A673 (cell line): ENCODE measurements at regions not wholly inside any gene's neighbourhood (a gene's known extent, or its start where the extent isn't known, plus 50 kb on each side); places are given as distances from the start of the nearest gene placed in this dataset.

Experiments
- BruUV-seq: library from RNA; stranded (reverse); fragments of 400-500 nt; replicated peaks from 2 replicates; lab custom pipeline; 2021; lab: Mats Ljungman, UMichigan
- CTCF ChIA-PET: fragments of 300-600 bp; sonication (Branson Sonifier 250); formaldehyde crosslinking; loops from one replicate; lab custom pipeline; 2022; ENCODE audit warnings: antibody characterized with exemption; lab: Charles Lee
- POLR2A ChIA-PET: fragments of 300-600 bp; sonication (Branson Sonifier 250); formaldehyde crosslinking; loops from one replicate; lab custom pipeline; 2022; ENCODE audit warnings: antibody characterized with exemption; ENCODE audit not compliant: low non-redundant PET; lab: Charles Lee
- DNase-seq: peaks from one replicate; pipeline ENCODE4 v3.0.0-alpha.2; 2015; ENCODE audit warnings: low spot score
- H3K27ac ChIP-seq: fragments of 200-600 bp; sonication (generic); 2 replicates; pipeline ENCODE4 v1.5.1; 2016; ENCODE audit warnings: mixed run types, low read depth, mild to moderate bottlenecking, mixed read lengths, antibody characterized with exemption, low read length; ENCODE audit not compliant: poor library complexity, severe bottlenecking
- H3K27me3 ChIP-seq: fragments of 200-600 bp; sonication (generic); replicated peaks from 2 replicates; pipeline ENCODE4 v1.6.1; 2017; ENCODE audit warnings: mixed run types, low read depth, mild to moderate bottlenecking, mixed read lengths, antibody characterized with exemption, low read length; ENCODE audit not compliant: insufficient read depth, poor library complexity
- H3K36me3 ChIP-seq: fragments of 200-600 bp; sonication (generic); 2 replicates; pipeline ENCODE4 v1.6.1; 2016; ENCODE audit warnings: mixed run types, mild to moderate bottlenecking, mixed read lengths, antibody characterized with exemption, low read length; ENCODE audit not compliant: insufficient read depth, poor library complexity, severe bottlenecking
- H3K4me1 ChIP-seq: fragments of 200-600 bp; sonication (generic); 2 replicates; pipeline ENCODE4 v1.6.1; 2017; ENCODE audit warnings: mixed run types, mild to moderate bottlenecking, mixed read lengths, antibody characterized with exemption, low read length; ENCODE audit not compliant: insufficient read depth, poor library complexity, severe bottlenecking
- H3K4me3 ChIP-seq: fragments of 200-600 bp; sonication (generic); 2 replicates; pipeline ENCODE4 v1.5.1; 2016; ENCODE audit warnings: low read depth, mixed run types, mild to moderate bottlenecking, mixed read lengths, low read length; ENCODE audit not compliant: poor library complexity, severe bottlenecking
- H3K9me3 ChIP-seq: fragments of 200-600 bp; sonication (generic); 2 replicates; pipeline ENCODE4 v1.6.1; 2016; ENCODE audit warnings: mixed run types, low read depth, mild to moderate bottlenecking, mixed read lengths, antibody characterized with exemption, low read length; ENCODE audit not compliant: poor library complexity, severe bottlenecking
- EZH2 ChIP-seq: fragments of 200-600 bp; sonication (generic); IDR thresholded peaks from 2 replicates; pipeline ENCODE4 v1.6.1; 2017; ENCODE audit warnings: borderline replicate concordance, low read depth, mild to moderate bottlenecking, mixed read lengths, antibody characterized with exemption, low read length; ENCODE audit not compliant: poor library complexity, severe bottlenecking
- intact Hi-C: fragments of 100-400 bp; cut with micrococcal nuclease; formaldehyde crosslinking; loops from one replicate; pipeline ENCODE4 v1.10.0; 2022; ENCODE audit not compliant: unreplicated experiment
- TF ChIP-seq, protein P1 (sequence below): fragments of 300-800, 200-600 bp; sonication (generic); conservative IDR thresholded peaks from 2 replicates; pipeline ENCODE4 v1.5.1; 2017; ENCODE audit warnings: low read depth, mild to moderate bottlenecking, antibody characterized with exemption, low read length, moderate library complexity, mixed read lengths

DNA sequence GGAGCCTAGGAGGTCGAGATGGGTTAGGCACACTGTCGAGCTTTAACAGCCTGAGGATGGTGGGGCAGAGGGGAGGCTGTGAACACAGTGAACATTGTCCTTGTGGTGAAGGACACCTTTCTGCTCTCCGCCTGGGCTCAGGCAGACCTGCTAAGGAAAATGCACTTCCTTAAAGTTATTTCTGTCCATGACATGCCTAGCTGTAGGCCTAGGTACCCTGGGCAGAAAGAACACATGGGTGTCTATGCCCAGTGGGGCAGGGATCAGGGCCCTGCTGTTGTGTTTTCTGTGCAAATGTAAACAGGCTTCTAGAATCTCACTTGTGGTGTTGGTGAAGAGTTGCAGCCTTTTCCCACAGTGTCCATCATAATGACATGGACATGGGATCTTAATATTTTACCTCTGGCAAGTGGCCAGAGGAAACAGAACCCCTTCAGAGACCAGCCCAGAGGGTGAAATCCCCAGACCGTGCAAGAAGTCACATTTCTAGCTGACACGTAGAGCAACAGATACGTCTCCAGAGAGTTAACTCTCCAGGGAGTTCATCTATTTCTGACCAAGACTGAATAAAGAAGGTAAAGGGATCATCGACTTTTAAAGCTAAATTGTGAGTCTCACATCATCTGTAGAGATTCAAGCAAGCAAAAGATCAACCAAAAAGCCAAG, 79.2 kb downstream of the C9orf152 start:
- Histone ChIP-seq H3K4me1 (peaks cover 4% of the 10 kb centered on the region), H3K36me3 (no peaks in the 10 kb centered on the region), H3K9me3 (no peaks in the 10 kb centered on the region), H3K27me3 (no peaks in the 10 kb centered on the region), H3K27ac (no peak overlapping the region), H3K4me3 (no peak overlapping the region)
- no TSS peak for BruUV-seq
- POLR2A ChIA-PET = no interaction called here
- no peak for TF ChIP-seq EZH2
- TF ChIP-seq, protein P1, sequence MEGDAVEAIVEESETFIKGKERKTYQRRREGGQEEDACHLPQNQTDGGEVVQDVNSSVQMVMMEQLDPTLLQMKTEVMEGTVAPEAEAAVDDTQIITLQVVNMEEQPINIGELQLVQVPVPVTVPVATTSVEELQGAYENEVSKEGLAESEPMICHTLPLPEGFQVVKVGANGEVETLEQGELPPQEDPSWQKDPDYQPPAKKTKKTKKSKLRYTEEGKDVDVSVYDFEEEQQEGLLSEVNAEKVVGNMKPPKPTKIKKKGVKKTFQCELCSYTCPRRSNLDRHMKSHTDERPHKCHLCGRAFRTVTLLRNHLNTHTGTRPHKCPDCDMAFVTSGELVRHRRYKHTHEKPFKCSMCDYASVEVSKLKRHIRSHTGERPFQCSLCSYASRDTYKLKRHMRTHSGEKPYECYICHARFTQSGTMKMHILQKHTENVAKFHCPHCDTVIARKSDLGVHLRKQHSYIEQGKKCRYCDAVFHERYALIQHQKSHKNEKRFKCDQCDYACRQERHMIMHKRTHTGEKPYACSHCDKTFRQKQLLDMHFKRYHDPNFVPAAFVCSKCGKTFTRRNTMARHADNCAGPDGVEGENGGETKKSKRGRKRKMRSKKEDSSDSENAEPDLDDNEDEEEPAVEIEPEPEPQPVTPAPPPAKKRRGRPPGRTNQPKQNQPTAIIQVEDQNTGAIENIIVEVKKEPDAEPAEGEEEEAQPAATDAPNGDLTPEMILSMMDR = no peak
- intact Hi-C loops = no loop called here
- no peak for DNase-seq
- CTCF ChIA-PET = no interaction called here

DNA sequence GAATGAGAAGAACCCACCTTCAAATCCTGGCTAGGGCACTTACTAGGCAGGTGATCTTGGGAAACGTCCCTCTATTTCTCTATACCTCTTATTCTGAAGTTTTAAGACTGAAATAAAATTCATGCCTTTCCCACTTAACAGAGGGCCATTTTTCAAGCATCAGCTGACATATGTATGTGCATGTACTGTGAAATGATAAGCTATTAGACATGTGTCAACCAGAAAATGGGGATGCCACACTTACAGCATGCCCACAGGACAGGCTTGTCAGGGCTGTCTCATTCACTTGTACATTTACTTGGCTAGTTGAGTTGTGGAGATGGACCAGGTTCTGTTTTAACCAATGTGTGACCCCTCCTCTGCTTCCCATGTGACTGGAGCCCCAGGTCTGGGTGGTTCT, 78.5 kb downstream of the C9orf152 start:
- Histone ChIP-seq H3K4me3 (no peak overlapping the region), H3K27ac (no peak overlapping the region), H3K4me1 (peaks cover 4% of the 10 kb centered on the region), H3K36me3 (no peaks in the 10 kb centered on the region), H3K27me3 (no peaks in the 10 kb centered on the region), H3K9me3 (no peaks in the 10 kb centered on the region)
- intact Hi-C loops = no loop called here
- POLR2A ChIA-PET = no interaction called here
- BruUV-seq = no TSS peak
- no peak for DNase-seq
- TF ChIP-seq, protein P1 = no peak
- no peak for TF ChIP-seq EZH2
- CTCF ChIA-PET = no interaction called here

DNA sequence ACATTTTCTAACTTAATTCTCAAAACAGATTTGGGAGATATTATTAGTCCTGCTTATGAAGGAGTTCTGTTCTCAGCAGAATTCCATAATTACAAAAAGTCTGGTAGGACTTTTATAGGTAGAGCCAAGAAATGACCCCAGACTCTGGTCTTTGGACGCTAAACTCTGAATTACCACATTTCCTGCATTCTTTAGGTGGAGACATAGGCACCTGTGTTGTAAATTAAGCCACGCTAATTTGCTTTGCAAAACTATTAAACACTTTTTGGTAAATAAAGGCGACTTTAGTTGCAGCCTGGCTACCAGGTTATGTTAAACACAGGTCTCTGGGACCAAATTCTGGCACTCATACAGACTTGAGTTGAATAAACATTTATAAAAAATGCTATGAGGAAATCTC, 77.7 kb downstream of the C9orf152 start:
- ChIA-PET POLR2A (no interaction called here), CTCF (no interaction called here)
- intact Hi-C loops = no loop called here
- DNase-seq = no peak
- no peaks in the 10 kb centered on the region for H3K36me3 ChIP-seq
- peaks cover 4% of the 10 kb centered on the region for H3K4me1 ChIP-seq
- no peak for TF ChIP-seq EZH2
- TF ChIP-seq, protein P1 = no peak
- H3K27ac ChIP-seq = no peak overlapping the region
- no peaks in the 10 kb centered on the region for H3K27me3 ChIP-seq
- no peaks in the 10 kb centered on the region for H3K9me3 ChIP-seq
- no peak overlapping the region for H3K4me3 ChIP-seq
- no TSS peak for BruUV-seq
